ENCODE measurements at regions not wholly inside any gene's neighbourhood (a gene's known extent, or its start where the extent isn't known, plus 50 kb on each side); places are given as distances from the start of the nearest gene placed in this dataset.

GRCh38 chr21:24649691-24650090 lies 957.6 kb downstream of the MRPL39 start (continued):
- TF ChIP-seq REST (IDR thresholded peaks at IDR 0.05) (no peak), EGR1 (IDR thresholded peaks at IDR 0.05; ENCODE audit: low read depth in 2 of 2) (no peak), SP1 (IDR thresholded peaks at IDR 0.05) (no peak), RAD21 (IDR thresholded peaks at IDR 0.05) (no peak), NR2F2 (IDR thresholded peaks at IDR 0.05) (no peak), JUND (IDR thresholded peaks at IDR 0.05) (no peak), HNF4A (conservative IDR thresholded peaks at IDR 0.05) (no peak), HNF4G (IDR thresholded peaks at IDR 0.05) (no peak)

- WGBS, result 61% methylated on average over 4 of the region's 4 CpGs
- H3K9me3 ChIP-seq (ENCODE audit: control insufficient read depth in 4 of 4, low read length in 3 of 4), result no peaks in the 10 kb centered on the region
- H3K27ac ChIP-seq (ENCODE audit: low read depth in 1 of 2, low read length in 2 of 2), result no peak overlapping the region
- H3K27me3 ChIP-seq (ENCODE audit: control insufficient read depth in 4 of 4, insufficient read depth in 4 of 4, low read length in 3 of 4), result no peaks in the 10 kb centered on the region
- TF ChIP-seq ATF3 (IDR thresholded peaks at IDR 0.05) (no peak), TAF1 (conservative IDR thresholded peaks at IDR 0.05) (no peak), ZBTB33 (IDR thresholded peaks at IDR 0.05) (no peak), RAD21 (IDR thresholded peaks at IDR 0.05) (no peak), FOXA2 (IDR thresholded peaks at IDR 0.05) (no peak), REST (IDR thresholded peaks at IDR 0.05) (no peak), CTCF (IDR thresholded peaks at IDR 0.05; ENCODE audit: low read depth, low read length, missing input control) (no peak), GABPA (IDR thresholded peaks at IDR 0.05 in 1 of 2, conservative IDR thresholded peaks at IDR 0.05 in 1 of 2) (no peak)
- no peaks in the 10 kb centered on the region for H3K36me3 ChIP-seq (ENCODE audit: control insufficient read depth in 4 of 4, insufficient read depth in 3 of 4, low read depth in 1 of 4, low read length in 3 of 4)
- no peak overlapping the region for H3K9ac ChIP-seq (ENCODE audit: low read depth in 1 of 2, low read length in 2 of 2)
- no peaks in the 10 kb centered on the region for H3K4me1 ChIP-seq (ENCODE audit: control insufficient read depth in 4 of 4, insufficient read depth in 4 of 4, low read length in 3 of 4)
- no peak for DNase-seq (ENCODE audit: low spot score)
- no peak overlapping the region for H3K4me3 ChIP-seq (ENCODE audit: low read depth in 1 of 3, low read length in 3 of 3)
Measured at GRCh38 chr21:24636696-24637095, 970.6 kb downstream of the MRPL39 start.
